Spinal cord (tissue), 9 donors: ENCODE measurements at regions not wholly inside any gene's neighbourhood (a gene's known extent, or its start where the extent isn't known, plus 50 kb on each side); places are given as distances from the start of the nearest gene placed in this dataset.

Experiments
- DNase-seq, 6 donors: peaks; one replicate each; pipeline versions ENCODE4 v3.0.0 to v3.0.0-alpha.2; 2013 to 2015; ENCODE audit warnings: low spot score in 6 of 6, low read depth in 4 of 6
- H3K27ac ChIP-seq: one replicate; pipeline ENCODE4 v1.5.1; 2013; ENCODE audit warnings: low read depth, low read length, control low read depth
- H3K27me3 ChIP-seq: one replicate; pipeline ENCODE4 v1.6.1; 2013; ENCODE audit warnings: low read length; ENCODE audit not compliant: control insufficient read depth, insufficient read depth
- H3K36me3 ChIP-seq: one replicate; pipeline ENCODE4 v1.6.1; 2013; ENCODE audit warnings: low read length; ENCODE audit not compliant: control insufficient read depth, insufficient read depth
- H3K4me1 ChIP-seq: one replicate; pipeline ENCODE4 v1.6.1; 2013; ENCODE audit warnings: low read length; ENCODE audit not compliant: control insufficient read depth, insufficient read depth
- H3K4me3 ChIP-seq: one replicate; pipeline ENCODE4 v1.5.1; 2013; ENCODE audit warnings: low read depth, low read length, control low read depth
- H3K9me3 ChIP-seq: one replicate; pipeline ENCODE4 v1.6.1; 2013; ENCODE audit warnings: low read length; ENCODE audit not compliant: control insufficient read depth, insufficient read depth
- WGBS: methylation state at CpG from one replicate; pipeline ENCODE4 v1.1.5; 2013; ENCODE audit warnings: missing lambda C conversion rate; ENCODE audit not compliant: insufficient coverage; 5-methylcytosine and 5-hydroxymethylcytosine counted together
- donor health status: healthy.

DNA sequence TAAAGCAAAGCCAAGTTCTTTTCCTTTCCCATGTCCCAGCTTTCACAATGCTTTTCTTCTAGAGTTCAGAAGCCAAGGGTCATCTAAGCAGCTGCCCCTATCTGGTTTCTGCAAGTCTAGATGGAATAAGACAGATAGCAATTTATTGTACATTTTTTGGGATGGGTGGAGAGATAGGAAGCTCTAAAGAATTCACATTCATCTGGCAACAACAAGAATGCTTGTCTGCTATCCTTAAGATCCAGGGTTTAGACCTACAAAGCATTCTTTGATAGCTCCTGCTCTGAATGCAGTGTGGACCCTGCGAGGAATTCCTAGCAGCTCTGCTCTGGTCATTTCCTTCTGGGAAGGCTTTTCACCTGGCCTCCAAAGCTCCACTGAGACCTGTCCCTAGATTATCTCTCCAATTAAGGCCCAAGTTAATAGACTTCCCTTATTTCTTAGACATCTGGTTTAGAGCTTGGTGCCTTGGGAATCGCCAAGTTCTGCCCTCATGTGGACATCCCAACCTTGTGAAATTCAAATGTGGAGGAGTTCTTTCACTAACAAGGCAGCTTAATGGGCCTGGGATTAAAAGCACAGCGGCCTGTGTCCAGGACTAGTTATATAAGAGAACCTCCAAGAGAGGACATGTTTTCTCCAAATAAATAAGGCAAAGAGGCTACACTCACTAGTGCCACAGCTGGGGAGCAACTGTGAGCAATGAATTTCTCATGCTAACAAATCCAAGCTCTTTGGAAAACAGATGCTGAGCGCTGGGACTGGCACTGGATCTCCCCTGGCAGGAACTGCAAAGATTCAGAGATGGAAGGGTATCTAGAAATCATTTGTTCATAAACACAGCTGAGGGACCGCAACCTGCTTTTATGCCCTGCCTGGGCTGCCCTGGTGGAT is 384.5 kb upstream of the DDHD1 start:
- DNase-seq: peak in 1 of 6 donors; percentile 15
- WGBS: 78% methylated on average over 4 of the region's 5 CpGs
- Histone ChIP-seq H3K27ac (no peak overlapping the region), H3K27me3 (no peaks in the 10 kb centered on the region), H3K36me3 (no peaks in the 10 kb centered on the region), H3K4me3 (no peak overlapping the region), H3K9me3 (no peaks in the 10 kb centered on the region), H3K4me1 (no peaks in the 10 kb centered on the region)

DNA sequence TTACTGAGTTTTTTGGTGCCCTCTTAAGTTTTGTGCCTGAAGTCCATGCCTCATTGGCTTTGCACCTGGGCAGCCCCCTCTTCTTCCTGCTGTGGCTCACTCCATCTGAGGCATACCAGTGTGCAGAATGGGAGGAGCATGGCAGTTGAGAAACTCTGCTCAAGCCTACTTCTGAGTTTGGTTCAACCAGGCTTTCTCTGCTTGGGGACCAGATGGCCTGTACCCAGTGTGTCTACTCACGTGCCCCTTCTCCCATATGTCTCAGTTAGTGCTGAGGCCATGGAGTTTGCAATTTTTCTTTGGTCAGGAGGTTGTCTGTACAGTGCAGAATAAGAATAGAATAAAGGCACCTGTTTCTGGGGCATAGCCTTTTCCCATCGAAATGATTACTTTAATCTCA is 383.3 kb upstream of the DDHD1 start:
- no CpG with 5 or more reads among the region's 2 CpGs for WGBS
- DNase-seq: no peak
- Histone ChIP-seq H3K4me3 (no peak overlapping the region), H3K4me1 (no peaks in the 10 kb centered on the region), H3K27me3 (no peaks in the 10 kb centered on the region), H3K27ac (no peak overlapping the region), H3K9me3 (no peaks in the 10 kb centered on the region), H3K36me3 (no peaks in the 10 kb centered on the region)

DNA sequence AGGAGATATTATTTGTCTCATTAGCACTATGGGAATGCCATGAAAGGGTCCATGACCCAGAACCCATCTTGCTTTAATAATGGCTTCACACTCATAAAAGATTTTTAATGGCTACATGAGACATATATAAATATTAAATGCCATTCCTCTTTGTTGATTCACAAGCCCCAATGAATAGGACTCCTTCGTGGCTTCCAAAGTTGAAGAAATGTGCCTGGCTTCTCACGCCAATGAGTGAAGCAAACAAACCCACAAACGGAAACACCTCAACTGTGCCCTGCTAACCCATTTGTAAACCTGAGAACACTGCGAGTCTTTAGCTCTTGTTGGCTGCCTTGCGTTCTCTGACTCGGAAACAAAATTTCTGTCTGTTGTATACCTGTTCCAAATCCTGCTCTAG is 381.7 kb upstream of the DDHD1 start:
- no peaks in the 10 kb centered on the region for H3K4me1 ChIP-seq
- H3K36me3 ChIP-seq: no peaks in the 10 kb centered on the region
- 87% methylated on average over 6 of the region's 6 CpGs for WGBS
- H3K27ac ChIP-seq: no peak overlapping the region
- no peak for DNase-seq
- H3K4me3 ChIP-seq: no peak overlapping the region
- no peaks in the 10 kb centered on the region for H3K9me3 ChIP-seq
- no peaks in the 10 kb centered on the region for H3K27me3 ChIP-seq

DNA sequence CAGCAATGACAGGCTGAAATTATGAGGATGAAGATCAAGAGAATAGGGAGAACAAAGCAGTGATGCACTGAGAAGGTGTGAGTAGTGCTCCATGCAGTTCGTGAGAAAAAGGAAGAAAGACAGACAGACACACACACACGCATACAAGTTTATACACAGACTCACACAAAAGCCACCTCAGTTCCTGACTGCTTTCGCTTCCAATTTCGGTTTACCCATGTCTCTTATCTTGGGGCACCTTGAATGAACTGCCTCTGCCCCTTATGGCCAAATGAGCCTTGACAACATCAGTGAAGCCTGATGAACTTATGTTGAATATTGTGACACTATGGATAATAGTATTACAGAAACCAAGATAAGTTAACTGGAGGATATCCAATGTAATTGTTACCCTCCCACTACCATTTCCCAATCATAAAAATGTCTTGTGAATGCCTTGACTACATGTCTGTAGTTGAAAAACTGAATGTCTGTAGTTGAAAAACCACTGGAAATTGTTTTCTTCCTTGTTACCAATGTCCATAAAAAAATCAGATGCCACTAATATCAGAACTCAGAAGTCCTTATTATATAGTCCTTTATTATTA is 380.4 kb upstream of the DDHD1 start:
- no peak overlapping the region for H3K27ac ChIP-seq
- no peaks in the 10 kb centered on the region for H3K9me3 ChIP-seq

DNA sequence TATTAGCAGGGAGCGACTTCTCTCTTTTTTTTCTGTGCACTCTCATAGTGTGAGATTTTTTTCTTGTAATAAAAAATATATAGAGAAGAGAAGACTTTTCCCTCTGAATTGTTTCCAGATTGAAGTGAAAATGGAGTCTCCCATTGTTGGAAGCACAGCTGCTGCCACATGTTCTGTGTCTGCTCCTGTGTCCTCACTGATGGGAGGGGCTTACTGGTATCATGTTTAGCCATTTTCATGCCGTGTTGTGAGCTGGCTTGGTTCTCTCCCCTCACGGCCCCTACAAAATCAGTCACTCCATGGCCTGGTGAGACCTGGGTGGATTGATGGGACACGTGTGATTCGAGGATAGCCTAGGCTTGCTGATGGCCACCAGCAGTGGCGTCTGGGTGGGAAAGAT is 379.7 kb upstream of the DDHD1 start:
- Histone ChIP-seq H3K9me3 (no peaks in the 10 kb centered on the region), H3K27ac (no peak overlapping the region), H3K36me3 (no peaks in the 10 kb centered on the region), H3K4me3 (no peak overlapping the region), H3K27me3 (no peaks in the 10 kb centered on the region), H3K4me1 (no peaks in the 10 kb centered on the region)
- WGBS: no CpG with 5 or more reads among the region's 6 CpGs
- no peak for DNase-seq

More for the DNA sequence above, 380.4 kb upstream of the DDHD1 start:
- Histone ChIP-seq H3K4me3 (no peak overlapping the region), H3K27me3 (no peaks in the 10 kb centered on the region), H3K4me1 (no peaks in the 10 kb centered on the region), H3K36me3 (no peaks in the 10 kb centered on the region)
- no peak for DNase-seq
- WGBS: no CpG with 5 or more reads among the region's 4 CpGs

DNA sequence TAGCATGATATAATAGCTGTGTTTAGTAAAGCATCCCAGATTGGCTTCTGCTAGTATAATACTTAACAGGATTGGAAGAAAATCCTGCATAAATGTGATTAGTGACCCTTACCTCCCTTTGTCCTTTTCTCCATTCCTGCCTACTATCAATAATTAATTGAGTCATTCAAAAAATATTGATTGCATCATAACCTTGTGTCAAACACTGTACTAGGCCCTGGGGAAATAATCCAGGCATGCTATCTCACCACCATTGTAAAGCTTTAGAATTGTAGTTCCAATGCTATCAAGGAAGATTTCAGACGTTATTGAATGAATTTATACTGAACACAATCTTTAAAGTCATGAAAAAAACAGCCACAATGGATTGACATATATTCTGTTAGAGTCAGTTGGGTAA is 378.6 kb upstream of the DDHD1 start:
- WGBS: no CpG with 5 or more reads among the region's 1 CpG
- no peaks in the 10 kb centered on the region for H3K36me3 ChIP-seq
- no peaks in the 10 kb centered on the region for H3K9me3 ChIP-seq
- H3K4me3 ChIP-seq: no peak overlapping the region
- no peaks in the 10 kb centered on the region for H3K4me1 ChIP-seq
- H3K27me3 ChIP-seq: no peaks in the 10 kb centered on the region
- H3K27ac ChIP-seq: no peak overlapping the region
- DNase-seq: no peak

DNA sequence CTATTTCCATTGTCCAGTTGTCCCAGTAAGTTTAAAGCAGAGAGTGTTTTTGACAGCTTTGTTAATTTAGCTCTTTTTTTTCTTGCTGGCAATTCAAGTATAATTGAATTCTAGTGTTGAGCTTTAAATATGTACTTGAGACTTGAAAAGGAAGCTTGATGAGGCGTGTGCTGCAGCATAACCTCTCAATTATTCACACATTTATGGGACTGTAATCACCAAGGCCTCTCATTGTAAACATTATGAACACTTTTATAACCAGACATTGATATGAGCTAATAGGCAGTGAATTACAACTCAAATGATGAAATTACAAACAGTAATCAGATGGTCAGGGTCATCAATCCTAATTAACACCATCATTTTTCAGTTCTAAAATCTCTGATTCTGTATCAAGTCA is 378.0 kb upstream of the DDHD1 start:
- H3K9me3 ChIP-seq: no peaks in the 10 kb centered on the region
- no CpG with 5 or more reads among the region's 1 CpG for WGBS
- no peak overlapping the region for H3K4me3 ChIP-seq
- peak in 1 of 6 donors; percentile 67 for DNase-seq
- H3K36me3 ChIP-seq: no peaks in the 10 kb centered on the region
- H3K27me3 ChIP-seq: no peaks in the 10 kb centered on the region
- H3K4me1 ChIP-seq: no peaks in the 10 kb centered on the region
- no peak overlapping the region for H3K27ac ChIP-seq

DNA sequence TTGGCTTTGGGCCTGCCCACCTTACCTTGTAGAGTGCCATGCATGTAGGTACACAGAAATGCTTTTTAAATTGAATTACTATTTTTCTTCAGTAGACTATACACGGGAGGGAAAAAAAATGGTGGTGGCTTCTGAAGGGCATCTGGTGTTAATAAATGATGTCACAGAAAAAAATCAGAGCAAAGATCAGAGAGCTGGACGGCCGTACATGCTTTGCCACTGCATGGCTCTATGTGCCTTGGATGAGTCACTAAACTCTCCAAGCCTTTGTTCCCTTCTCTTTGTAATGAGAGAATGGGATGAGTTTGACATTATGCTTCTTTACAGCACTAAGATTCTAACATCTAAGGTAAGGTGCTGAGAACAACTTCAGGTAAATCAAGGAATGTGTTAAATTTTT is 376.4 kb upstream of the DDHD1 start:
- WGBS: no CpG with 5 or more reads among the region's 3 CpGs
- no peak overlapping the region for H3K4me3 ChIP-seq
- no peaks in the 10 kb centered on the region for H3K27me3 ChIP-seq
- DNase-seq: no peak
- H3K36me3 ChIP-seq: no peaks in the 10 kb centered on the region
- no peaks in the 10 kb centered on the region for H3K4me1 ChIP-seq
- H3K9me3 ChIP-seq: no peaks in the 10 kb centered on the region
- no peak overlapping the region for H3K27ac ChIP-seq

DNA sequence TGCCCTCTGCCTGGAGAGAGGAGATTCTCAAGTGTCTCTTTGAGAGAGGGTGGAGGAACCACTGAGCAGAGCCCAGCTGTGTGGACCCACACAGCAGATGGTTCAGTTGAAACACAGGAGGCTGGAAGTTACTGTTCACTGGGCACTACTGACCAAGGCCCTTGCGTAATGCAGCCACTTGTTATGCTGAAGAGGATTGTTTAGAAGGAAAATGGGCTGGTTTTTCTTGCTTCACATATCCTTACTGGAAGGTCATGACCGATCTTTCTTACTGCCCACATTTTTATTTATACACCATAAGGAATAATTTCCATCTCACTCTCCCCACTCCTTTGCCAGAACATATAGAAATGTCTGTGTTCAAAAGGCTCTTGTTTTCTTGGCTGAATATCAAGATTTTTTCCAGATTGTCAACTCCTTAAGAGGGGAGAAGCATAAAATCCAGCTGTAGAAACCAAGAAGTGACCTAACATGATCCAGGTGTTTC is 375.1 kb upstream of the DDHD1 start:
- Histone ChIP-seq H3K27ac (no peak overlapping the region), H3K36me3 (no peaks in the 10 kb centered on the region), H3K4me3 (no peak overlapping the region), H3K4me1 (no peaks in the 10 kb centered on the region), H3K27me3 (no peaks in the 10 kb centered on the region), H3K9me3 (no peaks in the 10 kb centered on the region)
- DNase-seq: no peak
- no CpG with 5 or more reads among the region's 2 CpGs for WGBS

DNA sequence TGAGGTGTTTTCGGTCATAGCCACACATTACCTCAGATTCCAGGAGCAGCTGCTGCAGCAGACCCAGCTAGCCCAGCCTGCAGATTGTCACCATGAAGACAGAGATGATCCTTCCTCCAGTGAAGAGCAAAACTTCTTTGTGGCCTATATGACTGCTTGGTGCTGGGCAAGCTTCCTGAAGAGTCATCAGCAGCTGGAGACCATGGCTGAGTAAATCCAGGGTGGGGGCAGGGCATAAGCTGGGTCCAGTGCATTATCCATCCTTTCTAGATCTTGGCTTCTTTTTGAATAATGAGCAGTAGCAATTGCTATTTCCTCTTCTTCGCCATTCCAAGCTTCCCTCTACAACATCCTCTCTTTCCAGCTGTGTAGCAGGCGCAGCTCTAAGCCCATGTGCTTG is 373.1 kb upstream of the DDHD1 start:
- no peak overlapping the region for H3K4me3 ChIP-seq
- H3K27ac ChIP-seq: no peak overlapping the region
- 74% methylated on average over 3 of the region's 3 CpGs for WGBS
- DNase-seq: no peak
- no peaks in the 10 kb centered on the region for H3K36me3 ChIP-seq
- no peaks in the 10 kb centered on the region for H3K27me3 ChIP-seq
- H3K9me3 ChIP-seq: no peaks in the 10 kb centered on the region
- H3K4me1 ChIP-seq: no peaks in the 10 kb centered on the region
